Liver (tissue), 8 donors: ENCODE measurements at regions not wholly inside any gene's neighbourhood (a gene's known extent, or its start where the extent isn't known, plus 50 kb on each side); places are given as distances from the start of the nearest gene placed in this dataset.

Experiments used
- DNase-seq: peaks from one replicate; pipeline ENCODE4 v3.0.0-alpha.2; 2017; ENCODE audit warnings: low spot score
- H3K27ac ChIP-seq, 2 donors: one replicate each; pipeline ENCODE4 v1.7.0; 2013; ENCODE audit warnings: inconsistent platforms in 2 of 2, low read length in 2 of 2, control low read depth in 1 of 2, low read depth in 1 of 2, mild to moderate bottlenecking in 1 of 2
- H3K27me3 ChIP-seq, 4 donors: one replicate each; pipeline versions ENCODE4 v1.6.1 to v1.7.0; 2013; ENCODE audit warnings: low read length in 3 of 4, inconsistent platforms in 1 of 4, mild to moderate bottlenecking in 1 of 4, moderate library complexity in 1 of 4; ENCODE audit not compliant: control insufficient read depth in 4 of 4, insufficient read depth in 4 of 4
- H3K36me3 ChIP-seq, 4 donors: one replicate each; pipeline versions ENCODE4 v1.6.1 to v1.7.0; 2013; ENCODE audit warnings: low read length in 3 of 4, mild to moderate bottlenecking in 3 of 4, low read depth in 1 of 4, moderate library complexity in 1 of 4; ENCODE audit not compliant: control insufficient read depth in 4 of 4, insufficient read depth in 3 of 4
- H3K4me1 ChIP-seq, 4 donors: one replicate each; pipeline versions ENCODE4 v1.6.1 to v1.7.0; 2013; ENCODE audit warnings: low read length in 3 of 4, mild to moderate bottlenecking in 3 of 4, moderate library complexity in 1 of 4; ENCODE audit not compliant: control insufficient read depth in 4 of 4, insufficient read depth in 4 of 4
- H3K4me3 ChIP-seq, 3 donors: one replicate each; pipeline versions ENCODE4 v1.6.1 to v1.7.0; 2013; ENCODE audit warnings: low read length in 3 of 3, control low read depth in 1 of 3, low read depth in 1 of 3, mild to moderate bottlenecking in 1 of 3
- H3K9ac ChIP-seq, 2 donors: one replicate each; pipeline ENCODE4 v1.7.0; 2013; ENCODE audit warnings: low read length in 2 of 2, mild to moderate bottlenecking in 2 of 2, moderate library complexity in 2 of 2, control low read depth in 1 of 2, low read depth in 1 of 2
- H3K9me3 ChIP-seq, 4 donors: one replicate each; pipeline versions ENCODE4 v1.6.1 to v1.7.0; 2013; ENCODE audit warnings: low read length in 3 of 4; ENCODE audit not compliant: control insufficient read depth in 4 of 4
- ATF3 ChIP-seq: IDR thresholded peaks from 2 replicates; pipeline ENCODE4 v1.6.1; 2016; ENCODE audit warnings: antibody characterized with exemption
- CTCF ChIP-seq: fragments of 150-350 bp; IDR thresholded peaks from 2 replicates; pipeline ENCODE4 v1.5.1; 2017; ENCODE audit warnings: improper control_type of control experiment, low read depth, low read length; ENCODE audit not compliant: missing input control
- EGR1 ChIP-seq, 2 donors: IDR thresholded peaks; 2 replicates each; pipeline ENCODE4 v1.6.1; 2016 to 2018; ENCODE audit warnings: antibody characterized with exemption in 2 of 2, low read depth in 2 of 2
- FOXA1 ChIP-seq: IDR thresholded peaks from 2 replicates; pipeline ENCODE4 v1.6.1; 2016; ENCODE audit warnings: antibody characterized with exemption
- FOXA2 ChIP-seq: IDR thresholded peaks from 2 replicates; pipeline ENCODE4 v1.6.1; 2016; ENCODE audit warnings: antibody characterized with exemption
- GABPA ChIP-seq, 2 donors: IDR thresholded peaks in 1 of 2; conservative IDR thresholded peaks in 1 of 2; 2 replicates each; pipeline ENCODE4 v1.6.1; 2016; ENCODE audit warnings: antibody characterized with exemption in 2 of 2, mild to moderate bottlenecking in 1 of 2, moderate library complexity in 1 of 2
- HNF4A ChIP-seq, 2 donors: conservative IDR thresholded peaks; 2 replicates each; pipeline ENCODE4 v1.6.1; 2016; ENCODE audit warnings: antibody characterized with exemption in 2 of 2, mild to moderate bottlenecking in 2 of 2
- HNF4G ChIP-seq: IDR thresholded peaks from 2 replicates; pipeline ENCODE4 v1.6.1; 2016; ENCODE audit warnings: antibody characterized with exemption
- JUND ChIP-seq, 2 donors: IDR thresholded peaks; 2 replicates each; pipeline ENCODE4 v1.6.1; 2016; ENCODE audit warnings: antibody characterized with exemption in 2 of 2
- MAX ChIP-seq: IDR thresholded peaks from 2 replicates; pipeline ENCODE4 v1.6.1; 2016; ENCODE audit warnings: antibody characterized with exemption
- NR2F2 ChIP-seq: IDR thresholded peaks from 2 replicates; pipeline ENCODE4 v1.6.1; 2016; ENCODE audit warnings: antibody characterized with exemption
- RAD21 ChIP-seq, 2 donors: IDR thresholded peaks; 2 replicates each; pipeline ENCODE4 v1.6.1; 2016; ENCODE audit warnings: antibody characterized with exemption in 2 of 2, mild to moderate bottlenecking in 2 of 2
- REST ChIP-seq: IDR thresholded peaks from 2 replicates; pipeline ENCODE4 v1.6.1; 2016; ENCODE audit warnings: antibody characterized with exemption, mild to moderate bottlenecking
- RXRA ChIP-seq, 2 donors: IDR thresholded peaks; 2 replicates each; pipeline ENCODE4 v1.6.1; 2017 to 2018; ENCODE audit warnings: antibody characterized with exemption in 2 of 2, mild to moderate bottlenecking in 1 of 2
- SP1 ChIP-seq: IDR thresholded peaks from 2 replicates; pipeline ENCODE4 v1.6.1; 2018; ENCODE audit warnings: antibody characterized with exemption, mild to moderate bottlenecking
- YY1 ChIP-seq: IDR thresholded peaks from 2 replicates; pipeline ENCODE4 v1.6.1; 2016; ENCODE audit warnings: antibody characterized with exemption, mild to moderate bottlenecking
- ZBTB33 ChIP-seq: IDR thresholded peaks from 2 replicates; pipeline ENCODE4 v1.6.1; 2016; ENCODE audit warnings: antibody characterized with exemption
- WGBS: extraction: QIAGEN DNeasy Blood & Tissue Kit; methylation state at CpG from one replicate; pipeline ENCODE4 v1.1.7; 2013; 5-methylcytosine and 5-hydroxymethylcytosine counted together
- donor health status: healthy.
- donor health status: healthy.
- donor health status: healthy.
- donor health status: healthy.
- donor health status: healthy.

GRCh38 chr14:97248973-97249372, 451.8 kb downstream of the VRK1 start:
- no peaks in the 10 kb centered on the region for H3K9me3 ChIP-seq
- TF ChIP-seq GABPA (IDR thresholded peaks at IDR 0.05 in 1 of 2, conservative IDR thresholded peaks at IDR 0.05 in 1 of 2) (no peak), YY1 (no peak), RXRA (IDR thresholded peaks at IDR 0.05) (no peak)
- DNase-seq: no peak
- no peaks in the 10 kb centered on the region for H3K36me3 ChIP-seq
- H3K4me3 ChIP-seq: no peak overlapping the region
- H3K27ac ChIP-seq: no peak overlapping the region
- 85% methylated on average over 5 of the region's 5 CpGs for WGBS
- H3K27me3 ChIP-seq: peaks cover 0 to 9% (median 2%) of the 10 kb centered on the region in 4 donors
- H3K9ac ChIP-seq: no peak overlapping the region
- H3K4me1 ChIP-seq: no peaks in the 10 kb centered on the region

GRCh38 chr14:97250931-97251330, 453.7 kb downstream of the VRK1 start:
- H3K4me3 ChIP-seq: no peak overlapping the region
- TF ChIP-seq SP1 (no peak), ATF3 (no peak), GABPA (IDR thresholded peaks at IDR 0.05 in 1 of 2, conservative IDR thresholded peaks at IDR 0.05 in 1 of 2) (no peak), FOXA2 (no peak), HNF4A (conservative IDR thresholded peaks at IDR 0.05) (no peak), RAD21 (IDR thresholded peaks at IDR 0.05) (no peak), MAX (no peak)
- H3K27ac ChIP-seq: no peak overlapping the region
- H3K36me3 ChIP-seq: no peaks in the 10 kb centered on the region
- H3K4me1 ChIP-seq: no peaks in the 10 kb centered on the region
- no peak for DNase-seq
- no peak overlapping the region for H3K9ac ChIP-seq
- peaks cover 0 to 9% (median 2%) of the 10 kb centered on the region in 4 donors for H3K27me3 ChIP-seq
- no peaks in the 10 kb centered on the region for H3K9me3 ChIP-seq
- WGBS: 79% methylated on average over 5 of the region's 5 CpGs

- H3K36me3 ChIP-seq: no peaks in the 10 kb centered on the region
- H3K27me3 ChIP-seq: peaks cover 0 to 3% (median under 1%) of the 10 kb centered on the region in 4 donors
- no peak overlapping the region for H3K27ac ChIP-seq
- no peak overlapping the region for H3K9ac ChIP-seq
- no peaks in the 10 kb centered on the region for H3K4me1 ChIP-seq
- WGBS: 50% methylated on average over 9 of the region's 9 CpGs
- no peaks in the 10 kb centered on the region for H3K9me3 ChIP-seq
- TF ChIP-seq REST (no peak), FOXA1 (no peak), JUND (IDR thresholded peaks at IDR 0.05) (no peak), FOXA2 (no peak), CTCF (no peak), RAD21 (IDR thresholded peaks at IDR 0.05) (no peak), ZBTB33 (no peak), EGR1 (IDR thresholded peaks at IDR 0.05; ENCODE audit: low read depth in 2 of 2) (no peak), ATF3 (no peak), RXRA (IDR thresholded peaks at IDR 0.05) (no peak), NR2F2 (no peak), MAX (no peak), GABPA (IDR thresholded peaks at IDR 0.05 in 1 of 2, conservative IDR thresholded peaks at IDR 0.05 in 1 of 2) (no peak), HNF4G (no peak)
- DNase-seq: no peak
- no peak overlapping the region for H3K4me3 ChIP-seq
These were observed 454.4 kb downstream of the VRK1 start for GRCh38 chr14:97251491-97252155.
